NCI-H1930 (cell line): ENCODE measurements at regions not wholly inside any gene's neighbourhood (a gene's known extent, or its start where the extent isn't known, plus 50 kb on each side); places are given as distances from the start of the nearest gene placed in this dataset.

Source experiments
- DNase-seq, 2 experiments: peaks; one replicate each; lab custom pipeline; 2025; lab: John Stamatoyannopoulos, UW

DNA sequence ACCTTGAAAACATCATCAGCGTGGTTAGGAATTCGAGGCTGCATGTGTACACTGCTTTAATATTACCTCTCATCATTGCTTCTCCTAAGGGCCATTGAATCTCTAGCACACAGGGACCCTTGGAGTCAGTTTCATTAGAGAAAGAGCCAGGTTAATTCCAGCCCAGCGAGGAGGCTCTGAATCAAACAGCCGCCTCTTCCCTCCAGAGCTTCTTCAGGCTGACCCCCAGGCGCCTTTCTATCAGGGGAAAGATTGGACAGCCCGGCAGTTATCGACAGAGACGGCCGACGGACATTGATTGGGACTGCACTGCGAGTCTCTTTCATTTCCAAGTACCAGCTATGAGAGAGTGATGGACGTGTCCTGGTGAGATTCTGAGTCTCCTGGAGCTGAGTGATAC lies 159.2 kb downstream of the ANKRD60 start:
- no peak for DNase-seq

DNA sequence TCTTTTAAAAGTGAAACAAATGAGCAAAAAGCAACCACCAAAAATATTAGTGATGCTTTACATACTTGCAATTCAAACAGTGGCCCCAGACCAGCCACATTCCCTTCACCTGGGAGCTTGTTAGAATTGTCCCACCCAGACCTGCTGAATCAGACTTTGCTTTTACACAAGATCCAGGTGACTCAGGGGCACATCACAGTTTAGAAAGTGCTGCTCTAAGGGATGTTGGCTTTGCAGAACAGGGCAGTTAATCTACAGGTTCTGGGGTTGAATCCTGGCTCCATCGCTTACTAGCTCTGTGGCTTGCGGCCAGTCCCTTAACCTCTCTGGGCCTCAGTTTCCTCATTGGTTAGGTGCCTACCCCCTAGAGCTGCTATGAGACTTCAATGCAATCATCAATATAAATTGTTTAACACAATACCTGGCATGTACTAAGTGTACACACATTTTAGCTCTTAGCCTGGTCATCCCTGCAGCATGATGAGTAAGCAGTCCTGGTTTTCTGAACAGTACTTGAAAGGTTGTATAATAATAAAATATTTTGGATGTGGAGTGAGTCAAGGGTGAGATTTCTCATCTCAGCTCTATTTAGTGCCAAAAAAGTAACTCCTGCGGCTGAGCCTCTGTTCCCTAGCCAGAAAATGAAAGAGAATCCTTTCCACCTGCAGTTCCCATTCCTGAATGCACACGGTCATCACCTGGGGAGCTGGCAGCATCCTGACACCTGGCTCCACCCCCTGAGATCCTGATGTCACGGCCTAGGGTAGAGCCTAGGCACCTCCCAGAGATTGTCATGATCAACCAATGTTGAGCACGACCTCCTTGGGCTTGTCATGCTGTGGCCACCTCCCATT lies 162.7 kb downstream of the ANKRD60 start:
- DNase-seq = no peak

DNA sequence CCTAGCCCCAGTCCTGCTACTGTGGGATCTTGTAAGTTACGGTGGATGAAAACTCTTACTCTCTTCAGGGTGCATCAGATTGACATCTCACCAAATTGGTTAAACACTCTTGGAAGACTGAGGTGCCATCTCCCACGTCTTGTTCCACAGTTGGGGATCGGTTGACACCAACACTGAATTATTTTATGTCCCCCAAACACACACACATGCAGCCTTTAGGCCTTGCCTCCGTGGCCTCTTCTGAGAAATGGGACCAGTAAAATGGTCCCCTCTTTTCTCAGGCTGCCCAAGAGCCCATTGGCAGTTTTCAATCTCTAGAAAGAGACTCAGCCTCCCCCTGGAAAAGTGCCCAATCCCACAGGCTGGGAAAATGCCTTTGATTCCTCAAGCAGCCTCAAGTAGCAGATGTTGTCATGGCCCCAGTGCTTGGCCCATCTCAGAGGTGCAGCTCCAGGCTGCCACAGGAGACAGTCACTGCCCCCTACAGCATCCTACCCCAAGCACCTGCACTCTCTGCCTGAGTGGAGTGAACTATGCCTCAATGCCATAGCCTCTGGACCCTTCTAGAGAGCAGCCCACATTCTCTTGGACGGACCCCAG lies 163.9 kb downstream of the ANKRD60 start:
- no peak for DNase-seq

DNA sequence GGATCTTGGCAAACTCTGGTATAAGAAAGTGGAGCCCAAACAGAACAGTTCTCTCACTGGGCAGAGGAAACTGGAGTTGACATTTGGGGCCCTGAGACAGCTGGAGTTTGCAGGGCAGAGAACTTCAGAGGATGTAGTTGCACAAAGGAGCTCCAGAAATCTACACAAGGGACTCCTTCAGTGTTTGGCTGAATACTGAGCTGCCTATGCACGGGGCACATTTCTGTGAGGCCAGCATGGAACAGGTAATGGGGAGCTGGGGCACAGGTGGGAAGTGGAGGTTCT lies 169.3 kb downstream of the ANKRD60 start:
- no peak for DNase-seq

DNA sequence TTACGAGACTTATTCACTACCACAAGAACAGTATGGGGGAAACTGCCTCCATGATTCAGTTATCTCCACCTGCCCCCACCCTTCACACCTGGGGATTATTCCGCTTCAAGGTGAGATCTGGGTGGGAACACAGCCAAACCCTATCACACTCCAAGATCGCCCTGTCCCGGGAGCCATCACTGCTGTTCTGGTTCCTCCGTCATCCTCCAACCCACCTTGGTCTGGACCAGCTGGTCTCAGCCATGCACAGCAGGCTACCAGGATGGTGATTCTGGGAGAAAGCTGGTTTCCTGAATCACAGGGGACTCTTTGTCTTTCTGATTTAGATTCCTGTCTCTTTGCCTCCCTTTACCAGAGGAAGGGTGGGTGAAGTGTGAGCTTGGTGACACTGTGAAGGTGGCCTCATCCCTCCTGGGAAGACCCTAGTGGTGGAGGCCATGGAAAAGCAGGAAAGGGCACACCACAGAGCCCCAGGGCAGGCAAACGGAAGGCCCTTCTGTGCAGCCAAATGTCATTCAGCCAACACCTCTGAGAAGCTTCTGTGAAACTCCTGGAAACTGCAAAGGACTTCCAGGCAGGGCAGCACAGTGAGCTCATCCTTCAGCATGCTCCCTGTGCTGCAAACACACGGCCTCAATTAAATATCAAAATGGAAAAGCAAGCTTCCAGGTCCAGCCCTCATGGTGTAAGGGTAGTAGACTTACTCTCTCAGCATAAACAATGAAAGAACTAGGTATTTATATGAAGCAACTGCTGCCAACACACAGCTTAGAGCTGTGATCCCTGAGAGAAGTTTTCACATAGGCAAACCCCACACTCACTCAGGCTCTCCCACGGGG lies 169.8 kb downstream of the ANKRD60 start:
- no peak for DNase-seq

DNA sequence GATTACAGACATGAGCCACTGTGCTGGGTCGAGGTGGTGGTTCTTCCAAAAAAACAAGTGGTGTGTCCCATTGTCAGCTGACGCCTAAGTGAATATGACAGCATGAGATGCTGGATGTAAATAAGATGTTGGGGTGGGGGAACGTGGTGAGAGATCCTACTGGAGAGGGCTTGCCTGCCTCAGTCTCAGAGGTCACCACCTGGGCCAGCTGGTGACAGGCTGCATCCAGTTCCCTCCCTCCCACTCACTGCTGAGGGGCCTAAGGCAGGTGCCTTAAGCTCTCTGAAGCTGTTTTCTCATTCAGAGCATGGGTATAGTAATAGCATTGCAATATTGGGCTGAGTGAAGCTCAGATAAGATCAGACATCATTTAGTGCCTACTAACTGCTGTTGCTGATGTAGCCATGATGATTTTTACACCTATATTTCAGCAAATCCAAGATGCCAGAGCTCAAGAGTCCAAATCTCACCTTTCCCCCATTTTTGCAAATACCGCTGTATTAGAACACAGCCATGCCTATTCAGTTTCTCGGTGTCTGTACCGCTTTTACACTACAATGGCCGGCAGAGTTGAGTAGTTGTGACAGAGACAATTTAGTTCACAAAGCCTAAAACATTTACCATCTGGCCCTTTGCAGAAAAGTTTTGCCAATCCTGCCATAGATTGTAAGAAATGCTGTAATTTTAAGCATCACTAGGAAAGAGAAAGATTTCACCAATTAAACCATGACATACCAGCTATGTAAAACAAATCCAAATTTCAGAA lies 171.3 kb downstream of the ANKRD60 start:
- no peak for DNase-seq

DNA sequence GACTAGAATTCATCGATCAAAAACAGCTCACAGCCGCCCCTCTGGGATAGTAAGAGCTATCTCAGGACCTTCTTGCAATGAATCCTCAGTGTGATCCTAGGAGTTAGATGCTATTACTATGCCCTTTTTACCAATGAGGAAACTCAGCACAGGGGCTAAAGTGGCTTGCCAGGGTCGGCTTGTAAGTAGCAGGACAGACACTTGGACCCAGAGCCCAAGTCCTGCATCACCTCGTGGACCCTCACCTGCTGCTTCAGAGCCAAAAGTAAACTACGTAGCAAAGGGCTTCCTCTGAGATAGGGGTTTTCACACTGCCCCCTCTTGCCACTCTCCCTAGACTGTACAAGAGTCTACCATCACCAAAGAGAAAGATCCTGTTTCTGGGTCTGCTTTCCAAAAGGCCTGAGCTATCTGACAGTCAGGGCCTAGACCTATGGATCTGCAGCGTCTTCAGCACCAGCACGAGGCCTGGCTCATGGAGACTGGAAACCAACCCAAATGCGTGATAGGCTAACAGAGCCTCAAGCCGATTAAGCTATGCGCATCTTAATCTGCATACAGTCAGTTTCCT lies 172.3 kb downstream of the ANKRD60 start:
- no peak for DNase-seq

DNA sequence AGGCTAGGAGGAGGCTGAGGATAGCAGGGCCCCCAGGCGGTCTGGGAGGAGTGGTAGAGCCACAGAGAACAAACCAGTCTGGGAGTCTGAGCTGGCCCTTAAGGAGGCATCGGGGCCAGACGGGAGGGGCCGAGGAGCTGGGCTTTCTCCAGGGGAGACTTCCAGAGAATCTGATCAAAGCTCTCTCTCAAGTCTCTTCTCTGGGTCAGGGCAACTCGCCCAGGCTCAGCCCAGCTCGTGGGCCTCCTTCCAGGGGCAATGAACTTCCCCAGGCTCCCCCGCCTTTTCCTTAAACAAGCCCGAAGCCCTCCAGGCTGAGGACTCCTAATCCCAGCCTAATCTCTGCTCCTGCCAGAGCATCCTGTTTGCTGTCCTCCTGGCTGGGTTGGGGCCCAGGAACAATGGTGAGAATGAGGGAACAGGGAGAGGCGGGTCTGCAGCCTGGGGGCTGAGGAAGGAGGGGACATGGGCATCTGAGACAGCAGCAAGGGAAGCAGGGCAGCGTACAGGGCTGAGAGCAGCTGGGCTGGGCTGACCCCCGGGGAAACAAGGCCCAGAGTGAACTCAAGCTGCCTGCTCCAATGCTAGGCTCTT lies 173.6 kb downstream of the ANKRD60 start:
- no peak for DNase-seq

DNA sequence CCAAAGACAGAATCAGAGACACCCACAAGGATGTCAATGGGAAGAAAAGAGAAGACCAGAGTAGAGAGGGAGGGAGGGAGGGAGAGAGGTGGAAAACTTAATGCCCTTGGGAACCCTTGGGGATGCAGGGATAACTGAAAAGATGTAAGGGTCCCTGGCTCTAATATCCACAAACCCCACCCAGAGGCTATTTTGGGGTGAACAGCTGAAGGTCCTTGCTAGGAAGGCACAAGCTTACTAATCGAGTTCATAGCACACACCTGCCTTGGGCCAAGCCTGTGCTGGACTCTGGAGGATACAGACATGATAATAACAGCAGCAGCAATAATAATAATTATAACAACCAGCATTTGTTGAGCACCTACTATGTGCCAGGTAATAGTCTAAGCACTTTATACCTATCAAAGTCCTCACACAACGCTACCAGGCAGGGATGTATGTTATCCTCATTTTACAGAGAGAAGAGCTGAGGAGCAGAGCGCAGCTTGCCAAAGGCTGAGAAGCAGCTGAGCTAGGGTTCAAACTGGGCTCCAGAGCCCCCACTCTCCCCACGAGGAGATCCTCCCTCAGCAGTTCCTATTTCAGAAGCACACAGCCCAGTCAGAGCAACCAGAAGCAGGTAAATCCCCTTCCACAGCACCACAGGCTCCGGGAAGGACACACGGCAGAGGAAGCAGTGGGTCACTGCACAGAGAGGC lies 174.2 kb downstream of the ANKRD60 start:
- DNase-seq = no peak

DNA sequence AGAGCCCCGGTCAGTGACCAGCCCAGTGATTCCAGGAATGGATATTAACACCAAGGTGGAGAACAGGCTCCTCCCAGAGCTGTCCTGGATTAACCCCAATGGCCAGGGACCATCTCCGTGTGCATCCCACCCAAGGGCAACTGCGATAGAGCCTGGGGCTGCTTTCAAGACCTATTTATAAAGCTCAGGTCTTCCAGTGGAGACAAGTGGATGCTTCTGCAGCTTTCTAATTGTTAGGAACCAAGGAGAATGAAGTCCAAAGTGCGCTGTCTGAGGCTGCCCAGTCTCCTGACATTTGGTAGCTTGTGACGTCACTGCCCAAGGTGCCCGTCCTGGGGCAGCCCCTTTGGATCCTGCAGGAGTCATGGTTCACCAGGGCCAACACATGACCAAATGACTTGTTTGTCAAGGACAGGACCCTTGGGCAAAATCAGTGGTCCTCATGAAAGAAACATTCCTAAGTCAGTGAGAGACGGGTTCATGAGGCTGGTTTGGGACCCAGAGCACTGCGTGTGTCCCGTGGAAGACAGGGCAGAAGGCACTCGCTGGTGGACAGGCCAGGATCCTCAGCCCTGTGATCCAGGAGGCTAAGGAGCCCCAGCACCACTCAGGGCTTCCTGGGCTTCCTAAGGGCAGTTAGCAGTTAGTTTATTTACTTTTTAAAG lies 174.9 kb downstream of the ANKRD60 start:
- no peak for DNase-seq

DNA sequence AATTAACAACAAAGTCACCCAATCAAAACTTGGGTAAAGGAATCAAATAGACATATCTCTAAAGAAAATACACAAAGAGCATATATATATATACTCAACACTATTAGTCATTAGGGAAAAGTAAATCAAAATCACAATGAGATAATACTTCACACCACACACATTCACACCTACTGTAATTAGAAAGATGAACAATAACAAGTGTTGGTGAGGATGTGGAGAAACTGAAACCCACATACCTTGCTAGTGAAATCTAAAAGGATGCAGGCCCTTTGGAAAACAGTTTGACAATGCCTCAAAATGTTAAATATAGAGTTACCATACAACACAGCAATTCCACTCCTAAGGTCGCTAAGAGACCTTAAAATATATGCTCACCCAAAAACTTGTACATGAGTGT lies 177.1 kb downstream of the ANKRD60 start:
- DNase-seq = no peak

DNA sequence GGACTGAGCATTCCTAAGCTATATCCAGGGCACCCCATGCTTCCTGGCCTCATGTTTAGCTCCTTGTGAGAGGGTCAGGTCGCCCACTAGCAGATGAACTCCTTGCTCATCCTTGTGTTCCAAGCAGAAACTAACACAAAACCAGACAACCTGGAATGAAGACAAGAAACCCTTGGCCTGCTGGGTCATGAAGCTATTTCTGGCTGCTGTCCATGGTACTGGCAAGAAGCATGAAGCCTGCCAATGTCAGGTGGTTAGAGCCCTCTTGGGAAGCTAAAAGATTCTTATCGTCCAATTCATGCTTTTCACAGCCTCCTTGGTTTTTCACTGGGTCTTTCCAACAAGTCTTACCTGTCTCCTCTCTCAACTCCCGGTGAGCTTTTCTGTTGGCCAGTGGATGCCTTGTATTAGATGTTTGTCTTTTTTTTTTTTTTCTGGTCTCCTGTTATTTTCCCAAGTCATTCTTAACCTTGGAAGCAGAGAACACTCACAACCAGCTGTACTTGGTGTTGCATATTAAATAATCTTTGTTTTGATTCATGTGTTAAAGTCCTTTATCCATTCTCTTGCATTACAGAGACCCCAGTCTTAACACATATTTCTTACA lies 180.3 kb downstream of the ANKRD60 start:
- DNase-seq = no peak

DNA sequence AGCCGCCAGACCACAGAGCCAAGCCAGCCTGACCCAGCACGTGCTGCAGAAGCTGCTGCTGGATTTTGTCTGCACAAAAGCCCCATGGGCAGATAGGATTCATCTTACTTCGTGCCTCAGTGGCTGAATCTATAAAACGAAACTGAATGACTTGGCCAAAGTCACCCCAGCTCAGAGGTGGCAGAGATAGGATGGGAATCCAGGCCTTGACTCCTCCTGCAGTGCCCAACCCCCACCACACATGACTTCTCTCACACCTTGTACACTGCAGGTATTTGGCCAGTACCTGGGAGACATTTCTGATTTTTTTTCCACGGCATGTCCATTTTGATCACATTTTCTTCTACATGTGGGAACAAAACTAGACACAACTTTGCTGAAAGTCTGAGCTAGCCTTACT lies 182.1 kb downstream of the ANKRD60 start:
- no peak for DNase-seq

DNA sequence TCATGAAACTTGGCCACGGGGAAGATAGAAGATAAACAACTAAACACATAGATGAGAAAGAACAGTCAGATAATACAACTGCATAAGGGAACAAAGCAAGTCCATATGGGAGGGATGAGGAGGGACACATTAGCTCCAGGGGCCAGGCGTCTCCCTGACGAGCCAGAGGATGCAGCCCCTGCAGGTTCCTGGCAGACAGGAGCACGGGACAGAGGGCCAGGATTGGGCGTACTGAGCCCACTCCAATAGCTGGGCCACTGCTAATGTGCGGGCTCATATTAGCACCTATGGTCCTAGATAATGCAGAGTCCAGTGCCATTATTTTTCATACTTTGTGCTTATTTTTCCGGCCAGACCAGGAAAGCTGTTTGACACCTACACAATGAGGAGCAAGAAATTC lies 182.9 kb downstream of the ANKRD60 start:
- no peak for DNase-seq

DNA sequence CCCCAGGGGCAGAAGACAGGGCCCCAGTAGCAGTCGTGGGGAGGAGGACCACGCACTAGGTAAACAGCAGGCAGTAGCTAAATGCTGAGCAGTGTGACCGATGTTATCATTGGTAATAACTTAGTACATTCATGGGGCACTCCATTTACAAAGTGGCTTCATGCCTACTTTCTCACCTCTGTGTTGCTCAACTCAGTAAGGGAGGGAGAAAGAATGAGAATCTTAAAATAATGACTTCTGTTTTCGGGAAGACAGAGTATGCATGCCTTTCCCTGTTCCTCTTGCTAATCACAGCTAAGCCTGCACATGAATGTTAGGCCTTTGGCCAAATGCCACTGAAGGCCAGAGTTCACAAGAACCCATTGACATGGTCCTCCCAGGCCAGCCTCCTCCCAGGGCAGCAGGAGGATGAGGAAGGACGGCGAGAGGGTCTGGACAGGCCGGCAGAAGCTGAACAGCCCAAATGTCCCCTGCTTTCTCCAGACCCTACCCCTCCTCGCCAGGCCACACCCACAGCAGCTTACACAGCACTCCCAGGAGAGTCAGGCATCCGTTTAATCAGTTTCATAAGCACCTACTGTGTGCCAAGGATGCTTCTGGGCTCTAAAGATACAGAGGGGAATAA lies 183.4 kb downstream of the ANKRD60 start:
- DNase-seq = no peak

DNA sequence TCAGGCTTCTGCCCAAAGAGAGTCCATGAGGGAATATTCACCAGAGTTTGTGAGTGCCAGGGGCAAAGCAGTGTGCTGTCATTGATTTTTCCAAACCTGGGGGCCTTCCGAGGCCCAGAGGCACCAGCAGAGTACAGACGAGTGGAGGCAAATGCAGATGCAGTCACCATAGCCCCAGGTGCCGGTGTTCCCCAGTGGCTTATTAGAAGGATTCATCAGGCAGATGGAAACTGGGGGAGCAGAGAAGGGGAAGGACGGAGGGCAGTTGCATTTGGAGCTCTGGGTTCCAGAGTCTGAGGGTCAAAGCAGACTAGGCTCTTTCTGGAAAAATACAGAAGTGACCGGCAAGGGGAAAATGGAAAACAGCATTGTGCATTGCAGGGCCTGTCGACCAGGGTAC lies 184.2 kb downstream of the ANKRD60 start:
- no peak for DNase-seq

DNA sequence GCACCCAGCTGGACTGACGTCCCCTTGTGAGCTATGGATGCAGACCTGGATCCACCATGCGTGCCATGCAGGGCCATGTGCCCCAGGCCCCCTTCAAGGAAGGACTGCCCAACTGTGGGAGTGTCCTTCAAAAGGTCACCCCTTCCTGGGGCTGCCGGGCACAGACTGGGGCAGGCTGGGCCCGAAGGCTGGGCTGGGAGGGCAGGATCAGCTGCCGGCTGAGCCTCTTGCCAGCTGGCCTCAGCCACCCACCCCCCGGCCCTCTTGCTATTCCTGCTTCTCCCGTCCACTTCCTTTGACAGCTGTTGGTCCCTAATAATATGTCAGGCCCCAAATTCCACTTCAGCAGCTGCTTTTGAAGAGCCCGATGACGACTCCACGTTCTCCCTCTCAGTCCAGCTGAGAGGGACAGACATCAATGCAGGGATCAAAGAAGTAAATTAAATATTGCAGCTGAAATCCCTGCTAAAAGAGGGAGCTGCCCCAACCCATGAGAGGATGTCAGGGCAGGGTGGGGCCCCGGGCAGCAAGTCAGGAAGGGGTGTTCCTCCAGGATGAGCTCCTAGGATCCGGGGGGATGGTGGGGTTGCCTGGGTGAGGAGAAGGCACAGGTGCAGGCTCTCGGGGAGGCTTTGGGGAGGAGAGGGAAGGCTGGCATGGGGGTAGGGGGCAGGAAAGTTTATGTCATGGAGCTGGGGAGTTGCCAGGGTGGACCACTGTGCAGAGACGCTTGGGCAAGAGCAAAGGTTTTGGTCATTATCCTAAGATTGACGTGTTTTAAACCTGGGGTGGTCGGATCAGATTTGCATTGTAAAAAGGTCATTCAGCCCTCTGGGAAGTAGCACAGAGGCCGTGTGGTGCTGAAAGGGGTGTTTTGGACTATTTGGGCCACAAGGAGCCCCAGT lies 185.0 kb downstream of the ANKRD60 start:
- DNase-seq = no peak

DNA sequence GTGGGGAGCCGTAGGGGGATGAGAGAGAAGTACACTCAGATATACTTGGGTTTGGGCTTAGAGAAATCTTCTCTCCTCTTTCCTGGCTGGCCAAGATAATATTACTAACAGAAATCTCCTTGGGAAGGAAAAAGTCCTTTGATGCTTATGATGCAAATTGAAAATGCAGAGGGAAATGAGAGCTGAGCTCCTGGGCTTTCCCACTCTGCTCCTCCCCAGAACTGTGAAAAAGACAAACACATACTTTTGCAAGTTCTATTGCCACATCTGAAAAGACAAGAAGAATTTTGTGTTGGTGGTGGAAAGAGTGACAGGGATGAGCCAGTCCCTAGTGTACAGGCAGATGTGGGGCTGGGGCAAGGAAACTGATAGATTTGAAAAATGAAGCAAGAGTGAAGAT lies 185.9 kb downstream of the ANKRD60 start:
- no peak for DNase-seq
